Mesodermal cell (in vitro differentiated cells): ENCODE measurements at regions not wholly inside any gene's neighbourhood (a gene's known extent, or its start where the extent isn't known, plus 50 kb on each side); places are given as distances from the start of the nearest gene placed in this dataset.
A peak's percentile ranks its signal among the peaks of the same experiment; 100 is the strongest.
"Not testable (repeated sequence)": the region's sequence is repeated elsewhere in the genome, so short reads cannot be mapped to it uniquely, and the experiment has no call there.

Experiments used
- H3K27ac ChIP-seq: 2 replicates; pipeline ENCODE4 v1.7.0; 2013; ENCODE audit warnings: mild to moderate bottlenecking, low read depth, low read length, moderate library complexity; ENCODE audit not compliant: severe bottlenecking
- H3K36me3 ChIP-seq: 2 replicates; pipeline ENCODE4 v1.7.1; 2013; ENCODE audit warnings: mild to moderate bottlenecking, low read length, moderate library complexity; ENCODE audit not compliant: control insufficient read depth, insufficient read depth
- H3K4me1 ChIP-seq: one replicate; pipeline ENCODE4 v1.7.1; 2013; ENCODE audit warnings: mild to moderate bottlenecking, low read length; ENCODE audit not compliant: insufficient read depth, control insufficient read depth, poor library complexity, severe bottlenecking
- H3K4me3 ChIP-seq: 2 replicates; pipeline ENCODE4 v1.7.0; 2013; ENCODE audit warnings: low read length, control low read depth, mild to moderate bottlenecking; ENCODE audit not compliant: insufficient read depth, poor library complexity, severe bottlenecking; ENCODE audit errors: extremely low read depth
- H3K9me3 ChIP-seq: 2 replicates; pipeline ENCODE4 v1.7.1; 2013; ENCODE audit warnings: mild to moderate bottlenecking, low read length, moderate library complexity; ENCODE audit not compliant: control insufficient read depth
- WGBS, 2 experiments: methylation state at CpG; one replicate each; pipeline ENCODE4 v1.1.5; 2013; ENCODE audit warnings: missing lambda C conversion rate in 2 of 2; ENCODE audit not compliant: insufficient coverage in 2 of 2; 5-methylcytosine and 5-hydroxymethylcytosine counted together

DNA sequence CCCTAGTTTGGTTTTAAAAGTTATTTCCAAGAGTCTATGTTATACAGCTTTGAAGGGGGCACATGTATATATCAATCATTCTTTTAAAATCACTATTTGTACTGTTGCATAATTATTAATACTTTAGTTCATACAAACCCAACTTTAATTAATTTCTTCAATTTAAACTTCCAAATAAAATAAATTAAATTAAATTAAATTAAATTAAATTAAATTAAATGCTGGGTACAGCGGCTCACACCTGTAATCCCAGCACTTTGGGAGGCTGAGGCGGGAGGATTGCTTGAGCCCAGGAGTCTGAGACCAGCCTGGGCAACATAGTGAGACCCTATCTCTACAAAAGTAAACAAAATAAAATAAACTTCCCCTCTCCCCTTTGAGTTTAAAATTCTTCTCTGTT lies 98.9 kb upstream of the MYO10 start:
- H3K36me3 ChIP-seq, H3K27ac ChIP-seq, H3K4me3 ChIP-seq, H3K9me3 ChIP-seq: not testable (repeated sequence)
- 100% methylated on average over 1 of the region's 2 CpGs for WGBS, 2 experiments
- peaks cover 15% of the 10 kb centered on the region for H3K4me1 ChIP-seq

DNA sequence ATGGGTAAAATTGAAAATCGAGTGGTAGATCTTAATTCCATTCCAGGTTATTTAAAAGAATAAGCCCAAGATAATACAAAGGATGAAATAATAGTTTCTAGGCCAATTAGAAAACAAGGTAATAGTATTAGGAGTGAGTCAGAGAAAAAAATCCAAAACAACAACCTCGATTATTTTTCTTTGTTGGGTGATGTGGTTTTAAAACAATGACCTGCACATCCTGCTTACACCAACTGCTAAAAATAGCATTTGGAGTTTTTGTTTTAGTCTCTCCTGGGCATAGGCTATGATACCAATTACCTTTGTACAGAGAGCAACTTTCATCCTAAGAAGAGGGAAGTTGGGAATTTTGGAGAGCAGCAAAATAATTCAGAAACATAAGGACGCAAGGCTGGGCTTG lies 101.7 kb upstream of the MYO10 start:
- Histone ChIP-seq H3K27ac (peak overlapping the region; percentile 30), H3K4me1 (peaks cover 18% of the 10 kb centered on the region), H3K36me3 (no peaks in the 10 kb centered on the region), H3K9me3 (no peaks in the 10 kb centered on the region), H3K4me3 (no peak overlapping the region)
- 92 to 100% methylated on average over 1 of the region's 3 CpGs for WGBS, 2 experiments

DNA sequence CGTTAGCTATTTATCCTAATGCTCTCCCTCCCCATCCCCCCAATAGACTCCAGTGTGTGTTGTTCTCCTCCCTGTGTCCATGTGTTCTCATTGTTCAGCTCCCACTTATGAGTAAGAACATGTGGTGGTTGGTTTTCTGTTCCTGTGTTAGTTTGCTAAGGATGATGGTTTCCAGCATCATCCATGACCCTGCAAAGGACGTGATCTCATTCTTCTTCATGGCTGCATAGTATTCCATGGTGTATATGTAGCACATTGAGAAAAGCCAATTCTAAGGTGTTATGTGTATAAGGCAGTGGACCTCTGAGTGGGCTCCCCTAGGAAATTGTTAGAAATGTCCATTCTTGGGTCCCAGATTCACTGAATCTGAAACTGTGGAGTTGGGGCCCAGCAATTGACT lies 103.1 kb upstream of the MYO10 start:
- no peaks in the 10 kb centered on the region for H3K9me3 ChIP-seq
- H3K4me1 ChIP-seq: peaks cover 18% of the 10 kb centered on the region
- no peaks in the 10 kb centered on the region for H3K36me3 ChIP-seq
- H3K27ac ChIP-seq: no peak overlapping the region
- WGBS, 2 experiments: 100% methylated on average over 1 of the region's 2 CpGs; no CpG with 5 or more reads in 1 of the 2 experiments
- H3K4me3 ChIP-seq: no peak overlapping the region

DNA sequence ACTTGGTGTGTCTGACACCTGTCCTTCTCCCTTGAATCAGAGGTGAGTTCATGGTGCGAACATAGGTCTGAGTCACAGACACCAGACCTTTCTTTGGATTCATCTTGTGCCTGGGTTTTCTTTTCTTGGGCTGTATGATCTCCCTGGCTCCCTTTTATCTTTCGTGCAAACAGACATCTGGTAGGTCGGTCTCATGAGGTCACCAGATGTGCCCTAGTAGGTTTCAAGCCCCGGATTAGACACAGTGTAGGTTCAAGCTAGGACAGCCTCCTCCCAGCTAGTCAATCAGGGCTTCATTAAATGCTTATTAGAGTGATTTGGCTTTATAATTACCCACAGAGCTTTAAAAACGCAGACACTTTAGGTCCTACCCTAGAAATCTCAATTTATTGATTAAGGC lies 106.0 kb upstream of the MYO10 start:
- H3K4me1 ChIP-seq: peaks cover 17% of the 10 kb centered on the region
- no peaks in the 10 kb centered on the region for H3K9me3 ChIP-seq
- H3K36me3 ChIP-seq: no peaks in the 10 kb centered on the region
- H3K4me3 ChIP-seq: no peak overlapping the region
- 93 to 95% methylated on average over 3 to 4 of the region's 5 CpGs for WGBS, 2 experiments
- H3K27ac ChIP-seq: no peak overlapping the region

DNA sequence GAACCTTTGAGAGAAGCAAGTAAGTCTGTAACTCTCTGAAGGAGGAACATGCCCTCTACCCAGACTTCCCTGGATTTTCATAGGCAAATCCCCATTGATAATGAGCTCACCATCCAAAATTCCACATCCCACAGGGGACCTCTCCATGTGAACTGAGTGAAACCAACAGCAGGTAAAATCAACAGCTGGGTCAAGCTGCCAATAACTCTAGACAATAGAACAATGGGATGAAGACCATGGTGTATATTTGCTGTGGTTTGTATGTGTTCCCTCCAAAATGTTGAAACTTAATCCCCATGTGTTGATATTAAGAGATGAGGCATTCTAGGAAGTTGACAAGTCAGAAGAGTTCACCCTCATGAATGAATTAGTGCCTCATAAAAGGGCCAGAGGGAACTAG lies 110.2 kb upstream of the MYO10 start:
- Histone ChIP-seq H3K4me3 (no peak overlapping the region), H3K4me1 (peaks cover 6% of the 10 kb centered on the region), H3K9me3 (no peaks in the 10 kb centered on the region), H3K27ac (no peak overlapping the region), H3K36me3 (no peaks in the 10 kb centered on the region)

DNA sequence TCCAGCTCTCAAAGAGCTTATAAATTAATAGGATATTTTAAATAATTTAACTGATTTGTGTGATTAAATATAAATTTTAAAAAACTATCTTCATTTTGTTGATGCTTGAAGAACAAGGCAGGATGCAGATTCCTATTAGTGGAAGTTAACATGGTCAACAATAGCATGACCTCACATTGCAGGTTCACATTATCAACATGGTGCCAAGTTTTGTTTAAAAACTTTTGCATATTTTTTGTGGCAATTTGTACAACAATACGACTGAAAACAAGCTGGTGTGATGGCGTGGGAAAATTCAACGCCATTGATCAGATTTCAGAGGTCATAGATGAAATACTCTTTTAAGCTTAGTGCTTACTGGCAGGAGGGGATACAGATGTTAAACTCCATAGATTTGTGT lies 114.1 kb upstream of the MYO10 start:
- Histone ChIP-seq H3K27ac (no peak overlapping the region), H3K4me3 (no peak overlapping the region), H3K9me3 (no peaks in the 10 kb centered on the region), H3K4me1 (peaks cover 7% of the 10 kb centered on the region), H3K36me3 (no peaks in the 10 kb centered on the region)
- 89 to 98% methylated on average over 3 of the region's 3 CpGs for WGBS, 2 experiments

DNA sequence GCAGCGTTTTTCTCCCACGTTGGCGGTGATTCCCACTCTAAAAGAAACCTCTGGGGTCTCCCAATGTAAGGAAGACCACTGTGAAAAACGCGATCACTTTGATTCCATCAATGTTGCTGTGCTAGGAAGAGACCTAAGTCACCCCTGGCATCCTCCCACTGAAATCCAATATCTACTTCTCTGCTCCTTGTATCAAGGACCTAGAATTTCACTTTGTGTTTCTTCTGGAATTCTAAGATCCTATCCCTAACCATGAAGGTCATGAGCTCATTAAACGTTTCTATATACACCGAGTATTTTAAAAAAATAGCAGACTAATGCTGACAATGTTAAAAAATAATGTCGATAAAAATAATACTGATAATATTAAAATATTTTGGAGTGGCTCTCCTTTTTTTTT lies 118.8 kb upstream of the MYO10 start:
- Histone ChIP-seq H3K9me3 (no peaks in the 10 kb centered on the region), H3K4me1 (peaks cover 14% of the 10 kb centered on the region), H3K4me3 (no peak overlapping the region), H3K27ac (no peak overlapping the region), H3K36me3 (no peaks in the 10 kb centered on the region)
- WGBS, 2 experiments: 87 to 92% methylated on average over 5 of the region's 8 CpGs

DNA sequence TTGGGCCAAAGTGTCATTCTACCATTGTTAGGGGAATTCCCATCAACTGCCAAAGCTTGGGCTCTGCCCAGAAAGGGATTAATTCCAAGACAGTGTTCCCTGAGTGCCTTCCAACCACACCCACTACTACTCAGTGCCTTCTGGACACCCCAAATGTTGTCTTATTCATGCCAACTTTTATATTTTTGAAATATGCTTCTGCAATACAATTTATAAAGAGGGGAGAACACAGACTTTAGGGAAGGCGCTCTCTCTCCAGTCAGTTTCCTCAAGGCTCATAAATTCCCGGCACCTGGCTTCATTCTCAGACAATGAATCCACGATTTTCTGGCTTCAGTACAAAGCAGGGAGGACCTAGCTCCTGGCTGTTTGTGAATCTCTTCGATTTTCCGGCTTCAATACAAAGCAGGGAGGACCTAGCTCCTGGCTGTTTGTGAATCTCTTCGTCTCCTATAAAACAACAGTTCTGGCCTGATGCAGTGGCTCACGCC lies 120.1 kb upstream of the MYO10 start:
- no peak overlapping the region for H3K4me3 ChIP-seq
- 86 to 89% methylated on average over 7 of the region's 7 CpGs for WGBS, 2 experiments
- H3K4me1 ChIP-seq: peaks cover 14% of the 10 kb centered on the region
- H3K9me3 ChIP-seq: no peaks in the 10 kb centered on the region
- no peak overlapping the region for H3K27ac ChIP-seq
- H3K36me3 ChIP-seq: no peaks in the 10 kb centered on the region

DNA sequence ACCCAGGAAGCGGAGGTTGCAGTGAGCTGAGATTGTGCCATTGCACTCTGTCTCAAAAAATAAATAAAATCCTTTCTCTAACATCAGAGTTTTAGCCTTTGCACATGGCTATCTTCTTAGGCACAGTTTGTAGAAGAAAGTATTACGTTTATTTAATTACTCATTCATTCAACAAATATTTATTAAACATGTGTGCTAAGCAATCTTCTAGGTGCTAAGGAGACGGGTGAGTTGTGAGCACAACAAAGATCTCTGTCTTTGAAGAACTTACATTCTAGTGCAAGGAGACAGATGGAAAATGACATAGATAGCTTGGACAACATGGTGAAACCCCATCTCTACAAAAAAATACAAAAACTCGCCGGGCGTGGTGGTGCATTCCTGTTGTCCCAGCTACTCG lies 122.3 kb upstream of the MYO10 start:
- no peak overlapping the region for H3K27ac ChIP-seq
- H3K36me3 ChIP-seq: no peaks in the 10 kb centered on the region
- H3K4me1 ChIP-seq: peaks cover 13% of the 10 kb centered on the region
- H3K9me3 ChIP-seq: no peaks in the 10 kb centered on the region
- no peak overlapping the region for H3K4me3 ChIP-seq
- WGBS, 2 experiments: 92 to 97% methylated on average over 3 to 4 of the region's 7 CpGs

DNA sequence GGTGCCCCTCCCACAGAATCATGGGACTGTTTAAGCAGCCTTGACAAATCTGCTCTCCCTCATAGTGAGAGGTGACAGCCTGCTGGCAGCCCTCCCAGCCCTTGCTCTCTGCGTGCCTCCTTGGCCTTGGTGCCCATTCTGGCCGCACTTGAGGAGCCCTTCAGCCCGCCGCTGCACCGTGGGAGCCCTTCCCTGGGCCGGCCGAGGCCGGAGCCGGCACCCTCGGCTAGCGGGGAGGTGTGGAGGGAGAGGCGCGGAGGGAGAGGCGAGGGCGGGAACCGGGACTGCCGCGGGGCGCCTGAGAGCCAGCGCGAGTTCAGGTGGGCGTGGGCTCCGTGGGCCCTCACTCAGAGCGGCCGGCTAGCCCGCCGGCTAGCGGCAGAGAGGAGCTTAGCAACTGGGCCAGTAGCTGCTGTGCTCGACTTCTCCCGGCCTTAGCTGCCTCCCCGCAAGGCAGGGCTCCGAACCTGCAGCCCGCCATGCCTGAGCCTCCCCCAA lies 125.9 kb upstream of the MYO10 start:
- Histone ChIP-seq H3K36me3 (no peaks in the 10 kb centered on the region), H3K4me3 (no peak overlapping the region), H3K27ac (no peak overlapping the region), H3K9me3 (no peaks in the 10 kb centered on the region), H3K4me1 (peaks cover 9% of the 10 kb centered on the region)
- 95 to 97% methylated on average over 23 to 28 of the region's 33 CpGs for WGBS, 2 experiments

DNA sequence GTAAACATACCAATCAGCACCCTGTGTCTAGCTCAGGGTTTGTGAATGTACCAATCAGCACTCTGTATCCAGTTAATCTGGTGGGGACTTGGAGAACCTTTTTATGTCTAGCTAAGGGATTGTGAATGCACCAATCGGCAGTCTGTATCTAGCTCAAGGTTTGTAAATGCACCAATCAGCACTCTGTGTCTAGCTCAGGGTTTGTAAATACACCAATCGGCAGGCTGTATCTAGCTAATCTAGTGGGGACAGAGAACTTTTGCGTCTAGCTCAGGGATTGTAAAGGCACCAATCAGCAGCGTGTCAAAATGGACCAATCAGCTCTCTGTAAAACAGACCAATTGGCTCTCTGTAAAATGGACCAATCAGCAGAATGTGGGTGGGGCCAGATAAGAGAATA lies 126.7 kb upstream of the MYO10 start:
- not testable (repeated sequence) for H3K4me3 ChIP-seq, H3K4me1 ChIP-seq, H3K9me3 ChIP-seq, H3K27ac ChIP-seq, H3K36me3 ChIP-seq
- WGBS, 2 experiments: 89 to 98% methylated on average over 4 of the region's 4 CpGs
